Tibial nerve (tissue), 4 donors: ENCODE measurements at regions not wholly inside any gene's neighbourhood (a gene's known extent, or its start where the extent isn't known, plus 50 kb on each side); places are given as distances from the start of the nearest gene placed in this dataset.

Source experiments
- DNase-seq, 2 donors: peaks; one replicate each; pipeline ENCODE4 v3.0.0-alpha.2; 2019; ENCODE audit warnings: low spot score in 2 of 2
- H3K27ac ChIP-seq, 4 donors: fragments of 200-600 bp; sonication (generic) in 3 of 4; one replicate each; pipeline ENCODE4 v1.5.1; 2017 to 2019; ENCODE audit warnings: mild to moderate bottlenecking in 1 of 4
- H3K27me3 ChIP-seq, 2 donors: fragments of 200-600 bp; sonication (generic) in 1 of 2; one replicate each; pipeline versions ENCODE4 v1.5.1 to v1.6.0; 2017 to 2019
- H3K36me3 ChIP-seq, 3 donors: fragments of 200-600 bp; sonication (generic); one replicate each; pipeline ENCODE4 v1.5.1; 2018 to 2019
- H3K4me1 ChIP-seq, 4 donors: fragments of 200-600 bp; sonication (generic) in 3 of 4; one replicate each; pipeline ENCODE4 v1.5.1; 2017 to 2019
- H3K4me3 ChIP-seq, 4 donors: fragments of 200-600 bp; sonication (generic) in 3 of 4; one replicate each; pipeline ENCODE4 v1.5.1; 2017 to 2019; ENCODE audit warnings: mild to moderate bottlenecking in 1 of 4, moderate library complexity in 1 of 4
- H3K9me3 ChIP-seq, 4 donors: fragments of 200-600 bp; sonication (generic) in 3 of 4; one replicate each; pipeline ENCODE4 v1.5.1; 2017 to 2019
- EP300 ChIP-seq, 2 donors: sonication (generic); formaldehyde crosslinking; IDR thresholded peaks; one replicate each; pipeline ENCODE4 v1.6.1; 2017; ENCODE audit warnings: antibody characterized with exemption in 2 of 2, mild to moderate bottlenecking in 1 of 2
- POLR2A ChIP-seq, 2 donors: fragments of 450-650 bp; IDR thresholded peaks; one replicate each; pipeline ENCODE4 v1.6.1; 2017; ENCODE audit warnings: antibody characterized with exemption in 2 of 2, mild to moderate bottlenecking in 2 of 2, moderate library complexity in 2 of 2
- WGBS, 2 donors: methylation state at CpG; one replicate each; pipeline ENCODE4 v1.1.5; 2018; 5-methylcytosine and 5-hydroxymethylcytosine counted together
- TF ChIP-seq, protein P1 (sequence below), 5 experiments: fragments of 200-600 bp in 3 of 5; fragments of 450-650 bp in 2 of 5; sonication (generic) in 3 of 5; IDR thresholded peaks; one replicate each; pipeline ENCODE4 v1.5.1; 2016 to 2019; ENCODE audit warnings: antibody characterized with exemption in 5 of 5, mild to moderate bottlenecking in 3 of 5, moderate library complexity in 2 of 5

DNA sequence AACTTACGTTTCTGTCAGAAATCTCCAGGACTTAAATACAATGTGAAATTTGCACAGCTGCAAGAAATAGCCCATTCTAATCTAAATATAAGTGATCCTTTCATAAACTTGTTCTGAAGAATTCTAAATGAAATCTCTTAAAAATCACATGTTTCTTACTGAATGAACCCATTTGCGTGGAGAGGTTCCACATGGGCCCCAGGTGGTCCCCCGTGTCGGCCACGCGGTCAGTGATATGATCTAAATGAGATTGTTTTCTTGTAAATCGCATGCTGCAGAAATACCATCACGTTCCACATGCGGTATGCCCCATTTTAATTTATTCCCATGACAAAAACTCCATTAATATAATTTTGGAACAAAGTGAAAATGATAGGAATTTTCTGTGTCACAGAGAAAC is 818.9 kb upstream of the SLC35B3 start:
- H3K27me3 ChIP-seq = no peaks in the 10 kb centered on the region
- H3K4me1 ChIP-seq = no peaks in the 10 kb centered on the region
- H3K27ac ChIP-seq = no peak overlapping the region
- no peak for TF ChIP-seq POLR2A (IDR thresholded peaks at IDR 0.05)
- no peak for TF ChIP-seq EP300 (IDR thresholded peaks at IDR 0.05)
- TF ChIP-seq, protein P1, sequence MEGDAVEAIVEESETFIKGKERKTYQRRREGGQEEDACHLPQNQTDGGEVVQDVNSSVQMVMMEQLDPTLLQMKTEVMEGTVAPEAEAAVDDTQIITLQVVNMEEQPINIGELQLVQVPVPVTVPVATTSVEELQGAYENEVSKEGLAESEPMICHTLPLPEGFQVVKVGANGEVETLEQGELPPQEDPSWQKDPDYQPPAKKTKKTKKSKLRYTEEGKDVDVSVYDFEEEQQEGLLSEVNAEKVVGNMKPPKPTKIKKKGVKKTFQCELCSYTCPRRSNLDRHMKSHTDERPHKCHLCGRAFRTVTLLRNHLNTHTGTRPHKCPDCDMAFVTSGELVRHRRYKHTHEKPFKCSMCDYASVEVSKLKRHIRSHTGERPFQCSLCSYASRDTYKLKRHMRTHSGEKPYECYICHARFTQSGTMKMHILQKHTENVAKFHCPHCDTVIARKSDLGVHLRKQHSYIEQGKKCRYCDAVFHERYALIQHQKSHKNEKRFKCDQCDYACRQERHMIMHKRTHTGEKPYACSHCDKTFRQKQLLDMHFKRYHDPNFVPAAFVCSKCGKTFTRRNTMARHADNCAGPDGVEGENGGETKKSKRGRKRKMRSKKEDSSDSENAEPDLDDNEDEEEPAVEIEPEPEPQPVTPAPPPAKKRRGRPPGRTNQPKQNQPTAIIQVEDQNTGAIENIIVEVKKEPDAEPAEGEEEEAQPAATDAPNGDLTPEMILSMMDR (IDR thresholded peaks at IDR 0.05) = no peak
- no peak overlapping the region for H3K4me3 ChIP-seq
- 52 to 57% methylated on average over 9 of the region's 9 CpGs for WGBS, 2 donors
- no peaks in the 10 kb centered on the region for H3K9me3 ChIP-seq
- no peaks in the 10 kb centered on the region for H3K36me3 ChIP-seq
- no peak for DNase-seq

DNA sequence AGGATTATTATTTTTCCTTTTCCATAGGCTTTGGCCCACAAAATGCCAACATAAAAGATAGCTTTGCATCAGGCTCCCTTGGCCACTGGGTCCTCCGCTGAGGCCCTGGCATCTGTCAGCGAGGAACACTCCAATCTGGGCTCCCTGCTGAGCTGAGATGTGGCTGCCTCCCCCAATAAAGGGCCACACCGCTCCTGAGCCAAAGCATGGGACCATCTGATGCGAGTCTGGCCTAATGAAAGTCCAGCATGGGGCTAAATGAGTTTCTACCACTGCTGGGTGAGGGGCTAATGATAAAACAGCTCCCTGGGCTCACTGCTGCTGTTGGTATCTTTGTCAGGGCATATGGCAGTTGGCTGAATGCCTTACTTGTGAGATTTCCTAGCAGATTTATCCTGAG is 817.5 kb upstream of the SLC35B3 start:
- TF ChIP-seq, protein P1 (IDR thresholded peaks at IDR 0.05) = no peak
- no peak for TF ChIP-seq EP300 (IDR thresholded peaks at IDR 0.05)
- no peak for TF ChIP-seq POLR2A (IDR thresholded peaks at IDR 0.05)
- 77 to 79% methylated on average over 4 of the region's 4 CpGs for WGBS, 2 donors

DNA sequence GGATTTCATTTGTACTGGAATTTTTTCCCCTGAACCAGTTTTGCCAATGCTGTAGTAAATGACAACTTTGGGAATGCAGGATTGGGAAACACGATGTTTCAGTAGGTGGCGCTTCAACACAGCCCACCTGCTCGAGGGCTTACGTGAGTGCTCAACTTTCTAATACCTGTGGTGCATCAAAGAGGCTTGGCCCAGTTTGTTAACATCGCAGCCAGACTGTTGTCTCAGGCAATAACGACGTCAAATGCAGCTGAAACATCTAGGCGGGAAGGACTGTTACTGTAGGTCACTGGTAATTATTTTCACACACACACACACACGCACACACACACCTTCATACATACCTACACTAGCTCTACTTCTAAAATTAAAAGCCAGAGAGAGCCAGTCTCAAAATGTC is 815.5 kb upstream of the SLC35B3 start:
- H3K36me3 ChIP-seq = no peaks in the 10 kb centered on the region
- H3K4me1 ChIP-seq = no peaks in the 10 kb centered on the region
- H3K27ac ChIP-seq = no peak overlapping the region
- 26 to 32% methylated on average over 9 of the region's 9 CpGs for WGBS, 2 donors
- no peak overlapping the region for H3K4me3 ChIP-seq
- no peaks in the 10 kb centered on the region for H3K9me3 ChIP-seq
- no peak for DNase-seq
- TF ChIP-seq, protein P1 (IDR thresholded peaks at IDR 0.05) = no peak
- TF ChIP-seq POLR2A (IDR thresholded peaks at IDR 0.05) = no peak
- TF ChIP-seq EP300 (IDR thresholded peaks at IDR 0.05) = no peak
- no peaks in the 10 kb centered on the region for H3K27me3 ChIP-seq

More for the DNA sequence above, 817.5 kb upstream of the SLC35B3 start:
- no peak for DNase-seq
- H3K4me3 ChIP-seq = no peak overlapping the region
- H3K4me1 ChIP-seq = no peaks in the 10 kb centered on the region
- H3K9me3 ChIP-seq = no peaks in the 10 kb centered on the region
- no peaks in the 10 kb centered on the region for H3K27me3 ChIP-seq
- H3K27ac ChIP-seq = no peak overlapping the region
- no peaks in the 10 kb centered on the region for H3K36me3 ChIP-seq

DNA sequence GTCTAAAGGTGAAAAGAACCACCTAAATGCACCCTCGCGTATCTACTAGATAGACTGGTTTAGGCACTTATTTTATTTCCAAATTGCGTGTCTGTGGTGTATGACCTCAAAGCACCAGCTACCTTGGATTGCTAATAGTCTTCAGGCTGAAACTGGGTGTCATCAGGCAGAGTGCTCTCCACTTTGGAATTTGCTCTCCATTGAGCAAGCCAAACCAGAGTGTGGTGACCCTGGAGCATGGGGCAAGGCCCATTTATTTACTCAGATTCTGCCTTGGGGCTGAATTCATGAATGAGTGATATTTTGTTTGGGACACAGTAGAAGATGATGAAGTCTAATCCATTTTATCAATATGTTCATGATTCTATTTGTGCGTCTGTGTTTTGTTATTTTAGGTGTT is 812.8 kb upstream of the SLC35B3 start:
- H3K4me1 ChIP-seq = no peaks in the 10 kb centered on the region
- H3K4me3 ChIP-seq = no peak overlapping the region
- no peaks in the 10 kb centered on the region for H3K9me3 ChIP-seq
- TF ChIP-seq, protein P1 (IDR thresholded peaks at IDR 0.05) = no peak
- TF ChIP-seq EP300 (IDR thresholded peaks at IDR 0.05) (no peak), POLR2A (IDR thresholded peaks at IDR 0.05) (no peak)
- 87 to 90% methylated on average over 4 of the region's 4 CpGs for WGBS, 2 donors
- no peaks in the 10 kb centered on the region for H3K27me3 ChIP-seq
- H3K36me3 ChIP-seq = no peaks in the 10 kb centered on the region
- H3K27ac ChIP-seq = no peak overlapping the region
- DNase-seq = no peak

DNA sequence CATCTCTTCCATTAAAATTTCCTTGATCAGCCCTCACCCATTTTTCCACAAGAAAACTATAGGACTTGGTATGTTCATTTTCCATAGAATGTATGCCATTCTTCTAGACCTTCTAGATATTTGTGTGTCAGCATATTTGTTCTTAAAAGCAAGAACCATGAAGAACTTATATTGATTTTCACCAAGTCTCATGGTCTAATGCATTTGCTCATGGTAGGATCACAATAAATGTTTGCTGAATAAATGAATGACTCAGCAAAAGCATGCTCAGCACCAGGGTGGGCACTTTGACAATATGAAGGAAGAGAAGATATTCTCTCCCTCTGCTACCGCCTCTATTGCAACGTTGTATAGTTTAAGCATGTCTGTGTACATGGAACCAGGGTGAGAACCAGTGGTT is 805.5 kb upstream of the SLC35B3 start:
- no peak overlapping the region for H3K27ac ChIP-seq
- TF ChIP-seq, protein P1 (IDR thresholded peaks at IDR 0.05) = no peak
- TF ChIP-seq EP300 (IDR thresholded peaks at IDR 0.05) (no peak), POLR2A (IDR thresholded peaks at IDR 0.05) (no peak)
- no peaks in the 10 kb centered on the region for H3K9me3 ChIP-seq
- WGBS, 2 donors = 93 to 100% methylated on average over 2 of the region's 2 CpGs
- DNase-seq = no peak
- no peak overlapping the region for H3K4me3 ChIP-seq
- no peaks in the 10 kb centered on the region for H3K36me3 ChIP-seq
- H3K27me3 ChIP-seq = no peaks in the 10 kb centered on the region
- H3K4me1 ChIP-seq = no peaks in the 10 kb centered on the region
